H1 (cell line): ENCODE measurements at regions not wholly inside any gene's neighbourhood (a gene's known extent, or its start where the extent isn't known, plus 50 kb on each side); places are given as distances from the start of the nearest gene placed in this dataset.

Experiments used
- CTCF ChIA-PET: fragments of 300-600 bp; sonication (Branson Sonifier 250); formaldehyde crosslinking; loops from one replicate; lab custom pipeline; 2021; ENCODE audit not compliant: partially characterized antibody; lab: Charles Lee
- POLR2A ChIA-PET: fragments of 300-600 bp; sonication (Branson Sonifier 250); formaldehyde crosslinking; loops from one replicate; lab custom pipeline; 2021; ENCODE audit warnings: inconsistent platforms; ENCODE audit not compliant: partially characterized antibody; lab: Charles Lee
- DNase-seq, 2 experiments: peaks; one replicate each; pipeline versions ENCODE4 v3.0.0 to v3.0.0-alpha.2; 2010 to 2022; ENCODE audit warnings: low spot score in 2 of 2, low read depth in 1 of 2, mixed read lengths in 1 of 2
- FAIRE-seq: peaks from 2 replicates; lab custom pipeline; 2011; peaks lifted over from hg19 to GRCh38; lab: Jason Lieb, UNC
- H2AFZ ChIP-seq: 2 replicates; pipeline ENCODE4 v1.8.1; 2012; ENCODE audit warnings: low read length, inconsistent platforms
- H2AK5ac ChIP-seq: 2 replicates; pipeline ENCODE4 v1.6.1; 2013; ENCODE audit warnings: low read depth, low read length
- H2BK120ac ChIP-seq: replicated peaks from 2 replicates; pipeline ENCODE3; 2013; ENCODE audit warnings: low read depth, low read length, inconsistent platforms
- H2BK12ac ChIP-seq: 2 replicates; pipeline ENCODE4 v1.6.1; 2013; ENCODE audit warnings: low read depth, low read length
- H2BK15ac ChIP-seq: 2 replicates; pipeline ENCODE4 v1.6.1; 2013; ENCODE audit warnings: low read length
- H2BK20ac ChIP-seq: 2 replicates; pipeline ENCODE4 v1.6.1; 2013; ENCODE audit warnings: low read length
- H2BK5ac ChIP-seq: 2 replicates; pipeline ENCODE4 v1.6.1; 2013; ENCODE audit warnings: low read depth, low read length
- H3K14ac ChIP-seq: 2 replicates; pipeline ENCODE4 v1.6.1; 2013; ENCODE audit warnings: inconsistent platforms; ENCODE audit not compliant: insufficient read length
- H3K18ac ChIP-seq: 2 replicates; pipeline ENCODE4 v1.6.1; 2013; ENCODE audit warnings: low read length; ENCODE audit errors: extremely low read depth
- H3K23ac ChIP-seq: 2 replicates; pipeline ENCODE4 v1.6.1; 2013; ENCODE audit warnings: inconsistent platforms; ENCODE audit not compliant: insufficient read length
- H3K23me2 ChIP-seq: 2 replicates; pipeline ENCODE4 v1.6.1; 2013; ENCODE audit warnings: low read depth, low read length
- H3K27ac ChIP-seq: 2 replicates; pipeline ENCODE4 v1.6.1; 2011; ENCODE audit warnings: low read depth, low read length, inconsistent platforms
- H3K27me3 ChIP-seq, 4 experiments: replicated peaks in 1 of 4; 1 replicate in 1 of 4; 2 replicates in 3 of 4; pipeline versions ENCODE4 v1.6.1 to v1.8.1; 2011 to 2013; ENCODE audit warnings: low read length in 3 of 4, mild to moderate bottlenecking in 3 of 4, inconsistent platforms in 2 of 4, mixed read lengths in 2 of 4, moderate library complexity in 1 of 4; ENCODE audit not compliant: control insufficient read depth in 3 of 4, insufficient read depth in 3 of 4; ENCODE audit errors: extremely low read depth in 1 of 4
- H3K36me3 ChIP-seq, 4 experiments: 2 replicates each; pipeline versions ENCODE4 v1.6.1 to v1.8.1; 2011 to 2013; ENCODE audit warnings: mild to moderate bottlenecking in 4 of 4, low read length in 3 of 4, moderate library complexity in 2 of 4, control low read depth in 1 of 4, inconsistent platforms in 1 of 4; ENCODE audit not compliant: insufficient read depth in 4 of 4, control insufficient read depth in 2 of 4
- H3K4ac ChIP-seq: replicated peaks from 2 replicates; pipeline ENCODE3; 2013; ENCODE audit warnings: low read length, low read depth, mixed read lengths, inconsistent platforms; ENCODE audit not compliant: insufficient read length
- H3K4me1 ChIP-seq, 4 experiments: replicated peaks in 1 of 4; 1 replicate in 1 of 4; 2 replicates in 3 of 4; pipeline versions ENCODE4 v1.6.1 to v1.8.1; 2011 to 2013; ENCODE audit warnings: low read length in 3 of 4, inconsistent platforms in 2 of 4, mixed read lengths in 1 of 4; ENCODE audit not compliant: insufficient read depth in 4 of 4, control insufficient read depth in 3 of 4
- H3K4me2 ChIP-seq, 2 experiments: 2 replicates each; pipeline versions ENCODE4 v1.6.1 to v1.8.1; 2011 to 2013; ENCODE audit warnings: low read depth in 2 of 2, low read length in 2 of 2, control low read depth in 1 of 2, inconsistent platforms in 1 of 2, mild to moderate bottlenecking in 1 of 2; ENCODE audit not compliant: insufficient read depth in 1 of 2
- H3K4me3 ChIP-seq, 4 experiments: fragments of 200-600, 300-600 bp in 1 of 4; sonication (generic), shearing (Covaris generic), sonication (Bioruptor Twin) in 1 of 4; 2 replicates each; pipeline versions ENCODE4 v1.5.1 to v1.8.1; 2011 to 2016; ENCODE audit warnings: low read length in 4 of 4, low read depth in 3 of 4, control low read depth in 2 of 4, inconsistent platforms in 2 of 4, mild to moderate bottlenecking in 2 of 4, mixed read lengths in 1 of 4, moderate library complexity in 1 of 4; ENCODE audit not compliant: insufficient read depth in 2 of 4; ENCODE audit errors: extremely low read depth in 1 of 4
- H3K56ac ChIP-seq: replicated peaks from 2 replicates; pipeline ENCODE3; 2013; ENCODE audit warnings: low read depth, mild to moderate bottlenecking, mixed read lengths, low read length, inconsistent platforms; ENCODE audit not compliant: insufficient read length
- H3K79me1 ChIP-seq: 2 replicates; pipeline ENCODE4 v1.6.1; 2013; ENCODE audit warnings: low read depth, low read length, control low read depth
- H3K79me2 ChIP-seq, 2 experiments: 2 replicates each; pipeline versions ENCODE4 v1.6.1 to v1.8.1; 2012 to 2013; ENCODE audit warnings: low read length in 2 of 2, mild to moderate bottlenecking in 2 of 2, inconsistent platforms in 1 of 2; ENCODE audit not compliant: insufficient read depth in 2 of 2, control insufficient read depth in 1 of 2
- H3K9ac ChIP-seq, 4 experiments: replicated peaks in 1 of 4; 1 replicate in 1 of 4; 2 replicates in 3 of 4; pipeline versions ENCODE4 v1.6.1 to v1.8.1; 2011 to 2013; ENCODE audit warnings: low read depth in 3 of 4, low read length in 3 of 4, control low read depth in 2 of 4, mild to moderate bottlenecking in 2 of 4, moderate library complexity in 2 of 4, inconsistent platforms in 1 of 4; ENCODE audit errors: extremely low read depth in 1 of 4
- H3K9me3 ChIP-seq, 2 experiments: 2 replicates each; pipeline versions ENCODE4 v1.6.1 to v1.8.1; 2012 to 2013; ENCODE audit warnings: mild to moderate bottlenecking in 2 of 2, moderate library complexity in 2 of 2, control low read depth in 1 of 2, inconsistent platforms in 1 of 2, low read depth in 1 of 2, low read length in 1 of 2, mixed read lengths in 1 of 2; ENCODE audit not compliant: insufficient read depth in 2 of 2
- H4K20me1 ChIP-seq, 2 experiments: replicated peaks in 1 of 2; 2 replicates each; pipeline versions ENCODE3 to v1.8.1; 2011 to 2013; ENCODE audit warnings: inconsistent platforms in 2 of 2, low read length in 2 of 2, mild to moderate bottlenecking in 1 of 2; ENCODE audit not compliant: insufficient read depth in 2 of 2, control insufficient read depth in 1 of 2
- H4K5ac ChIP-seq: 2 replicates; pipeline ENCODE4 v1.6.1; 2013; ENCODE audit warnings: low read length, low read depth, mixed read lengths, inconsistent platforms; ENCODE audit not compliant: insufficient read length
- H4K8ac ChIP-seq: 2 replicates; pipeline ENCODE4 v1.8.0; 2013; ENCODE audit warnings: mild to moderate bottlenecking, moderate library complexity, low read length, inconsistent platforms; ENCODE audit not compliant: insufficient read depth; ENCODE audit errors: extremely low read depth
- H4K91ac ChIP-seq: replicated peaks from 2 replicates; pipeline ENCODE3; 2013; ENCODE audit warnings: low read length, mixed read lengths, inconsistent platforms; ENCODE audit not compliant: insufficient read length
- HDAC6 ChIP-seq: IDR thresholded peaks from one replicate; pipeline ENCODE4 v1.7.1; 2012; ENCODE audit warnings: low read depth, mild to moderate bottlenecking, inconsistent platforms, low read length, moderate library complexity
- RFX5 ChIP-seq: IDR thresholded peaks from 2 replicates; pipeline ENCODE4 v1.6.1; 2011; ENCODE audit warnings: low read depth, low read length, improper control_type of control experiment, borderline replicate concordance
- RNF2 ChIP-seq: fragments of 200-900, 300-1000 bp; sonication (generic); IDR thresholded peaks from 2 replicates; pipeline ENCODE4 v1.7.1; 2016; ENCODE audit warnings: borderline replicate concordance, low read depth, mild to moderate bottlenecking, antibody characterized with exemption, low read length; ENCODE audit not compliant: poor library complexity, severe bottlenecking; ENCODE audit errors: missing control alignments
- SP1 ChIP-seq: IDR thresholded peaks from 2 replicates; pipeline ENCODE4 v1.6.1; 2011; ENCODE audit warnings: low read depth, low read length
- SRF ChIP-seq: IDR thresholded peaks from 2 replicates; pipeline ENCODE4 v1.6.1; 2011; ENCODE audit warnings: mild to moderate bottlenecking, low read depth, low read length, moderate library complexity
- WGBS, 2 experiments: shearing (Covaris generic) in 1 of 2; methylation state at CpG; one replicate each; pipeline versions ENCODE4 v1.1.6 to v1.1.7; 2013 to 2015; ENCODE audit warnings: low lambda C conversion rate in 2 of 2, mixed read lengths in 2 of 2, inconsistent platforms in 1 of 2, low coverage in 1 of 2, missing lambda C conversion rate in 1 of 2; ENCODE audit not compliant: insufficient replicate concordance in 2 of 2, insufficient coverage in 1 of 2, insufficient read length in 1 of 2; ENCODE audit errors: extremely low coverage in 1 of 2, missing lambda C conversion rate in 1 of 2; 5-methylcytosine and 5-hydroxymethylcytosine counted together

GRCh38 chr2:183416753-183417152, 292.5 kb downstream of the NUP35 start:
- Histone ChIP-seq H3K4ac (no peak overlapping the region), H2BK12ac (peak overlapping the region; percentile 84; the same call in 1 of the 2 replicates), H4K5ac (no peak overlapping the region), H3K23me2 (no peaks in the 10 kb centered on the region), H3K27me3 (no peaks in the 10 kb centered on the region), H2BK5ac (peak overlapping the region; percentile 66; the same call in 1 of the 2 replicates), H3K79me1 (no peaks in the 10 kb centered on the region), H2AFZ (peak overlapping the region; percentile 1; the same call in 1 of the 2 replicates), H3K79me2 (no peaks in the 10 kb centered on the region), H3K9me3 (no peaks in the 10 kb centered on the region), H3K14ac (no peak overlapping the region), H4K20me1 (no peaks in the 10 kb centered on the region), H3K4me2 (no peak overlapping the region), H3K23ac (no peak overlapping the region), H3K9ac (no peak overlapping the region), H2BK20ac (peak overlapping the region; percentile 48; the same call in 1 of the 2 replicates), H2AK5ac (0 out of 2 replicates have a peak overlapping the region, but pooled peaks have one; percentile 39), H4K91ac (no peak overlapping the region), H3K18ac (no peak overlapping the region), H2BK15ac (no peak overlapping the region), H3K36me3 (no peaks in the 10 kb centered on the region), H3K4me3 (no peak overlapping the region), H3K4me1 (peaks cover 0 to 4% (median 0%) of the 10 kb centered on the region in 4 experiments; a peak in 1 of 7 replicates), H3K56ac (no peak overlapping the region), H4K8ac (0 out of 2 replicates have a peak overlapping the region, but pooled peaks have one; percentile 21), H2BK120ac (no peak overlapping the region), H3K27ac (no peak overlapping the region)
- ChIA-PET CTCF (no interaction called here), POLR2A (interaction anchor here (1.1 kb wide), 1 partner anchor 115 kb away, joined by 4 read pairs; no protein-coding TSS in a partner anchor)
- FAIRE-seq (no peak), DNase-seq (no peak)
- 78% methylated on average over 4 of the region's 4 CpGs; no CpG with 5 or more reads in 1 of the 2 experiments for WGBS, 2 experiments
- no peak for TF ChIP-seq SRF
- no peak for TF ChIP-seq RFX5
- TF ChIP-seq HDAC6 = no peak
- TF ChIP-seq RNF2 = no peak
- TF ChIP-seq SP1 = 0 out of 2 replicates have a peak, but pooled peaks have one; percentile 11
